ENCODE measurements at regions not wholly inside any gene's neighbourhood (a gene's known extent, or its start where the extent isn't known, plus 50 kb on each side); places are given as distances from the start of the nearest gene placed in this dataset.

DNA sequence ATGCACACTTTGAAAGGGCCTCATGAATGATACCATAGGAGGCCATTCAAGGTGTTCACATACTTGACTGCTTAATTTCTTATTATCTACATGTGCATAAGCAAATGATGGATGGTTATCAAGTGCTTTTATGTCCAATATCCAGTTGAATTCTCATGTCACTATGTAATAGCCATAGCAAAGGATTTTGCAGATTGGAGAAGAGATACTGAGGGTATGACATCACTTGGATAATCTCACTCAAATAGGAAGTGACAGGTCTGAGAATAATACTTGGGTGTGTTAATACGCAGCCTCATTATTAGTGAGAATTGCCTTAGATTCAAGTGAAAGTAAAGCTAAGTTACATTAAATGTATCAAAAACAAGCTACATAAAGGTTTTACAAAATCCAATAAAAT lies 1208.6 kb downstream of the CDH11 start:
- TF ChIP-seq, protein P1, sequence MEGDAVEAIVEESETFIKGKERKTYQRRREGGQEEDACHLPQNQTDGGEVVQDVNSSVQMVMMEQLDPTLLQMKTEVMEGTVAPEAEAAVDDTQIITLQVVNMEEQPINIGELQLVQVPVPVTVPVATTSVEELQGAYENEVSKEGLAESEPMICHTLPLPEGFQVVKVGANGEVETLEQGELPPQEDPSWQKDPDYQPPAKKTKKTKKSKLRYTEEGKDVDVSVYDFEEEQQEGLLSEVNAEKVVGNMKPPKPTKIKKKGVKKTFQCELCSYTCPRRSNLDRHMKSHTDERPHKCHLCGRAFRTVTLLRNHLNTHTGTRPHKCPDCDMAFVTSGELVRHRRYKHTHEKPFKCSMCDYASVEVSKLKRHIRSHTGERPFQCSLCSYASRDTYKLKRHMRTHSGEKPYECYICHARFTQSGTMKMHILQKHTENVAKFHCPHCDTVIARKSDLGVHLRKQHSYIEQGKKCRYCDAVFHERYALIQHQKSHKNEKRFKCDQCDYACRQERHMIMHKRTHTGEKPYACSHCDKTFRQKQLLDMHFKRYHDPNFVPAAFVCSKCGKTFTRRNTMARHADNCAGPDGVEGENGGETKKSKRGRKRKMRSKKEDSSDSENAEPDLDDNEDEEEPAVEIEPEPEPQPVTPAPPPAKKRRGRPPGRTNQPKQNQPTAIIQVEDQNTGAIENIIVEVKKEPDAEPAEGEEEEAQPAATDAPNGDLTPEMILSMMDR (IDR thresholded peaks at IDR 0.05) = no peak
- TF ChIP-seq POLR2A (IDR thresholded peaks at IDR 0.05) = no peak

Data from uterus (tissue), 2 donors.